ENCODE measurements at regions not wholly inside any gene's neighbourhood (a gene's known extent, or its start where the extent isn't known, plus 50 kb on each side); places are given as distances from the start of the nearest gene placed in this dataset.

GRCh38 chr13:82224806-82225205, 1657.5 kb downstream of the SLITRK1 start:
- DNase-seq (ENCODE audit: low read depth), result no peak
- TF ChIP-seq CTCF (conservative IDR thresholded peaks at IDR 0.05; ENCODE audit: low read depth, low read length), result no peak
- H3K4me3 ChIP-seq (ENCODE audit: low read length), result no peak overlapping the region

GRCh38 chr13:82221621-82222020, 1660.7 kb downstream of the SLITRK1 start:
- DNase-seq (ENCODE audit: low read depth), result no peak
- no peak for TF ChIP-seq CTCF (conservative IDR thresholded peaks at IDR 0.05; ENCODE audit: low read depth, low read length)
- no peak overlapping the region for H3K4me3 ChIP-seq (ENCODE audit: low read length)

GRCh38 chr13:82220641-82221040, 1661.6 kb downstream of the SLITRK1 start:
- DNase-seq (ENCODE audit: low read depth), result no peak
- H3K4me3 ChIP-seq (ENCODE audit: low read length), result no peak overlapping the region
- no peak for TF ChIP-seq CTCF (conservative IDR thresholded peaks at IDR 0.05; ENCODE audit: low read depth, low read length)

- TF ChIP-seq CTCF (conservative IDR thresholded peaks at IDR 0.05; ENCODE audit: low read depth, low read length), result no peak
- DNase-seq (ENCODE audit: low read depth), result no peak
- no peak overlapping the region for H3K4me3 ChIP-seq (ENCODE audit: low read length)
Measured at GRCh38 chr13:82216165-82216564, 1666.1 kb downstream of the SLITRK1 start.

GRCh38 chr13:82214341-82214740, 1667.9 kb downstream of the SLITRK1 start:
- TF ChIP-seq CTCF (conservative IDR thresholded peaks at IDR 0.05; ENCODE audit: low read depth, low read length), result no peak
- no peak overlapping the region for H3K4me3 ChIP-seq (ENCODE audit: low read length)
- no peak for DNase-seq (ENCODE audit: low read depth)

GRCh38 chr13:82206241-82206640, 1676.0 kb downstream of the SLITRK1 start:
- no peak overlapping the region for H3K4me3 ChIP-seq (ENCODE audit: low read length)
- TF ChIP-seq CTCF (conservative IDR thresholded peaks at IDR 0.05; ENCODE audit: low read depth, low read length), result no peak
- no peak for DNase-seq (ENCODE audit: low read depth)

- TF ChIP-seq CTCF (conservative IDR thresholded peaks at IDR 0.05; ENCODE audit: low read depth, low read length), result no peak
- no peak overlapping the region for H3K4me3 ChIP-seq (ENCODE audit: low read length)
- no peak for DNase-seq (ENCODE audit: low read depth)
Measured at GRCh38 chr13:82202398-82202797, 1679.9 kb downstream of the SLITRK1 start.
